ENCODE measurements at regions not wholly inside any gene's neighbourhood (a gene's known extent, or its start where the extent isn't known, plus 50 kb on each side); places are given as distances from the start of the nearest gene placed in this dataset.
A peak's percentile ranks its signal among the peaks of the same experiment; 100 is the strongest.

- no peaks in the 10 kb centered on the region for H3K9me2 ChIP-seq (ENCODE audit: insufficient read depth)
- no peak overlapping the region for H2AFZ ChIP-seq
- no TSS peak for BruUV-seq (replicated peaks)
- peaks cover 32% of the 10 kb centered on the region for H3F3A ChIP-seq (ENCODE audit: insufficient read depth, low read depth)
- no peak overlapping the region for H3K4me3 ChIP-seq
- H3K4me1 ChIP-seq (replicated peaks; ENCODE audit: insufficient read depth): peaks cover 44% of the 10 kb centered on the region
- ChIA-PET POLR2A (ENCODE audit: unreplicated experiment) (no interaction called here), CTCF (no interaction called here)
- peak overlapping the region; percentile 64; the same call in 1 of the 2 replicates for H3K4me2 ChIP-seq
- no peaks in the 10 kb centered on the region for H4K20me1 ChIP-seq (ENCODE audit: insufficient read depth)
- H3K79me2 ChIP-seq (ENCODE audit: low read depth): no peaks in the 10 kb centered on the region
- H3K36me3 ChIP-seq (ENCODE audit: low read depth): no peaks in the 10 kb centered on the region
- H3K27ac ChIP-seq: peak overlapping the region; percentile 93
- intact Hi-C loops (cut with micrococcal nuclease; ENCODE audit: unreplicated experiment): no loop called here
- H3K9me3 ChIP-seq (ENCODE audit: insufficient read depth, low read depth): no peaks in the 10 kb centered on the region
- TF ChIP-seq, protein P1, sequence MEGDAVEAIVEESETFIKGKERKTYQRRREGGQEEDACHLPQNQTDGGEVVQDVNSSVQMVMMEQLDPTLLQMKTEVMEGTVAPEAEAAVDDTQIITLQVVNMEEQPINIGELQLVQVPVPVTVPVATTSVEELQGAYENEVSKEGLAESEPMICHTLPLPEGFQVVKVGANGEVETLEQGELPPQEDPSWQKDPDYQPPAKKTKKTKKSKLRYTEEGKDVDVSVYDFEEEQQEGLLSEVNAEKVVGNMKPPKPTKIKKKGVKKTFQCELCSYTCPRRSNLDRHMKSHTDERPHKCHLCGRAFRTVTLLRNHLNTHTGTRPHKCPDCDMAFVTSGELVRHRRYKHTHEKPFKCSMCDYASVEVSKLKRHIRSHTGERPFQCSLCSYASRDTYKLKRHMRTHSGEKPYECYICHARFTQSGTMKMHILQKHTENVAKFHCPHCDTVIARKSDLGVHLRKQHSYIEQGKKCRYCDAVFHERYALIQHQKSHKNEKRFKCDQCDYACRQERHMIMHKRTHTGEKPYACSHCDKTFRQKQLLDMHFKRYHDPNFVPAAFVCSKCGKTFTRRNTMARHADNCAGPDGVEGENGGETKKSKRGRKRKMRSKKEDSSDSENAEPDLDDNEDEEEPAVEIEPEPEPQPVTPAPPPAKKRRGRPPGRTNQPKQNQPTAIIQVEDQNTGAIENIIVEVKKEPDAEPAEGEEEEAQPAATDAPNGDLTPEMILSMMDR (conservative IDR thresholded peaks at IDR 0.05): no peak
- TF ChIP-seq EZH2 (IDR thresholded peaks at IDR 0.05; ENCODE audit: low read depth): no peak
- H3K27me3 ChIP-seq (ENCODE audit: insufficient read depth, low read depth): no peaks in the 10 kb centered on the region
- DNase-seq: no peak
These were observed 228.2 kb downstream of the VAPA start for GRCh38 chr18:10142056-10142455.

DNA sequence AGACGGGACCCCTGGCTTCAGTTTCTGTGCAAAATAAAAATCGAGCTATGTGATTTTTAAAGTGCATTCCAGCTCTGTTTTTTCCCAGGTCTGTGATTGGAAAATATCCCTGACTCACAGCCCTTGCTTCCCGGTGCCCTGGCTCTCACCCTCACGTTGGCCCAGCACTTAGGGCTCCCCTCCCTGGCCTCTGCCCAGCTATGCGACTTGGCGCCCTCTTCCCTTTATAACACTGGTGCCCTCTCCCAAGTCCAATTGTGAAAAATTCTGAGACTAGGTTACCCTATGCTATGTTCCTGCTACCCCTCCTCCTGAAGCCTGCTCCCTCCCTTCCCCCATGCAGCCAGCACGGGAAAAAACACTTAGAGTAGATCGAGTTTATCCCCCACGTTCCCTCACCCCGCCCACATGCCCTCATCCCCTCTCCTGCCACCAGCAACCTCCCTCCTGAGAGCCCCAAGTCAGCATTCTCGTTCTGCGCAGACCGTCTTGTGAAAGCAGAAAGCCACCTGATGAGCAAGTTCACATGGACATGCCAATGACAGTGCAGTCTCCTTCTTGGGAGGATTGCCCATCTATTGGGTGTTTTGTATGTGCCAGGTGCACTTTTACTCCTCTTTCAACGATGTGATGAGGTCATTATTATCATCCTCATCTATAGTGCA is 228.8 kb downstream of the VAPA start:
- ChIA-PET POLR2A (ENCODE audit: unreplicated experiment) (no interaction called here), CTCF (no interaction called here)
- H2AFZ ChIP-seq: no peak overlapping the region
- no peak overlapping the region for H3K4me3 ChIP-seq
- TF ChIP-seq, protein P1 (conservative IDR thresholded peaks at IDR 0.05): no peak
- TF ChIP-seq EZH2 (IDR thresholded peaks at IDR 0.05; ENCODE audit: low read depth): no peak
- no TSS peak for BruUV-seq (replicated peaks)
- no peaks in the 10 kb centered on the region for H3K9me3 ChIP-seq (ENCODE audit: insufficient read depth, low read depth)
- H3K36me3 ChIP-seq (ENCODE audit: low read depth): no peaks in the 10 kb centered on the region
- no peak for DNase-seq
- no peak overlapping the region for H3K27ac ChIP-seq
- H3K27me3 ChIP-seq (ENCODE audit: insufficient read depth, low read depth): no peaks in the 10 kb centered on the region
- H4K20me1 ChIP-seq (ENCODE audit: insufficient read depth): no peaks in the 10 kb centered on the region
- intact Hi-C loops (cut with micrococcal nuclease; ENCODE audit: unreplicated experiment): no loop called here
- H3F3A ChIP-seq (ENCODE audit: insufficient read depth, low read depth): peaks cover 32% of the 10 kb centered on the region
- H3K9me2 ChIP-seq (ENCODE audit: insufficient read depth): no peaks in the 10 kb centered on the region
- no peak overlapping the region for H3K4me2 ChIP-seq
- peaks cover 44% of the 10 kb centered on the region for H3K4me1 ChIP-seq (replicated peaks; ENCODE audit: insufficient read depth)
- H3K79me2 ChIP-seq (ENCODE audit: low read depth): no peaks in the 10 kb centered on the region

DNA sequence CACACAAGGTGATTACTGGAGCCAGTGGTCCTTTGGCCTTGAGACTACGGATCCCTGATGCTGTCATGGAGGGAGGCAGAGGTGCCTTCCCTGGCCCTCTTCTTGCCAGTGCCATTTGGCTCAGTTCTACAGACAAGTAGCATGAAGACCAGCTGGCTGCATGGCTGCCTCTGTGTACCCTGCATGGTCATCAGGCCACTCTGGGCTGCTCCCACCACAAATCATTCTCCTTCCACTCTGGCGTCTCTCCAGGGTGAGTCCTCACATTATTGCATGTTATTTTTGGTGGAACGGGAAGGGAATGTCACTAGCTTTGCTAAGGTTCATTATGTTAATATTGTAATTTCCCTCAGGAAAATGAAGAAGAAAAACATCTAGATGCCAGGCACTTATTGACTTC is 229.8 kb downstream of the VAPA start:
- Histone ChIP-seq H3K9me2 (ENCODE audit: insufficient read depth) (no peaks in the 10 kb centered on the region), H3K9me3 (ENCODE audit: insufficient read depth, low read depth) (no peaks in the 10 kb centered on the region), H3K27me3 (ENCODE audit: insufficient read depth, low read depth) (no peaks in the 10 kb centered on the region), H4K20me1 (ENCODE audit: insufficient read depth) (no peaks in the 10 kb centered on the region), H3K4me1 (replicated peaks; ENCODE audit: insufficient read depth) (peaks cover 43% of the 10 kb centered on the region), H3K4me2 (no peak overlapping the region), H3K4me3 (no peak overlapping the region), H3F3A (ENCODE audit: insufficient read depth, low read depth) (peaks cover 32% of the 10 kb centered on the region), H3K36me3 (ENCODE audit: low read depth) (no peaks in the 10 kb centered on the region), H3K79me2 (ENCODE audit: low read depth) (no peaks in the 10 kb centered on the region), H3K27ac (no peak overlapping the region), H2AFZ (no peak overlapping the region)
- CTCF ChIA-PET: no interaction called here
- no TSS peak for BruUV-seq (replicated peaks)
- no peak for TF ChIP-seq EZH2 (IDR thresholded peaks at IDR 0.05; ENCODE audit: low read depth)
- TF ChIP-seq, protein P1 (conservative IDR thresholded peaks at IDR 0.05): no peak
- POLR2A ChIA-PET (ENCODE audit: unreplicated experiment): no interaction called here
- no peak for DNase-seq
- intact Hi-C loops (cut with micrococcal nuclease; ENCODE audit: unreplicated experiment): no loop called here
